GM23338 (cell line): ENCODE measurements at regions not wholly inside any gene's neighbourhood (a gene's known extent, or its start where the extent isn't known, plus 50 kb on each side); places are given as distances from the start of the nearest gene placed in this dataset.

Experiments used
- ATAC-seq: fragments of 200-7000 bp; cut with Tn5 transposase; 3 replicates; pipeline ENCODE4 v1.9.1; 2020
- DNase-seq: peaks from one replicate; pipeline ENCODE4 v3.0.0-alpha.2; 2015; ENCODE audit warnings: low spot score
- H2AFZ ChIP-seq: fragments of 200-600 bp; sonication (generic); 2 replicates; pipeline ENCODE4 v1.8.0; 2016; ENCODE audit warnings: antibody characterized with exemption, mild to moderate bottlenecking, moderate library complexity
- H3F3A ChIP-seq: fragments of 200-600 bp; sonication (generic); replicated peaks from 2 replicates; pipeline ENCODE4 v1.8.0; 2017; ENCODE audit warnings: antibody characterized with exemption, mixed run types, low read depth
- H3K27ac ChIP-seq: fragments of 200-600 bp; sonication (generic); 2 replicates; pipeline ENCODE4 v1.6.1; 2016; ENCODE audit warnings: low read depth
- H3K27me3 ChIP-seq: fragments of 200-600 bp; sonication (generic); 2 replicates; pipeline ENCODE4 v1.8.0; 2016; ENCODE audit warnings: mild to moderate bottlenecking, mixed run types, moderate library complexity; ENCODE audit not compliant: insufficient read depth
- H3K36me3 ChIP-seq: fragments of 200-600 bp; sonication (generic); 2 replicates; pipeline ENCODE4 v1.8.0; 2016; ENCODE audit warnings: mild to moderate bottlenecking; ENCODE audit not compliant: insufficient read depth
- H3K4me1 ChIP-seq: fragments of 200-600 bp; sonication (generic); 2 replicates; pipeline ENCODE4 v1.8.0; 2016; ENCODE audit warnings: mild to moderate bottlenecking, moderate library complexity; ENCODE audit not compliant: insufficient read depth
- H3K4me2 ChIP-seq: fragments of 200-600 bp; sonication (generic); 2 replicates; pipeline ENCODE4 v1.7.1; 2017; ENCODE audit warnings: mixed run types
- H3K4me3 ChIP-seq: fragments of 200-600 bp; sonication (generic); 2 replicates; pipeline ENCODE4 v1.6.1; 2016; ENCODE audit warnings: mixed run types
- H3K79me2 ChIP-seq: fragments of 200-600 bp; sonication (generic); replicated peaks from 2 replicates; pipeline ENCODE4 v1.8.0; 2017; ENCODE audit warnings: mild to moderate bottlenecking; ENCODE audit not compliant: insufficient read depth
- H3K9me2 ChIP-seq: fragments of 200-600 bp; sonication (generic); 2 replicates; pipeline ENCODE4 v1.8.0; 2017; ENCODE audit not compliant: insufficient read depth
- H4K20me1 ChIP-seq: fragments of 200-600 bp; sonication (generic); replicated peaks from 2 replicates; pipeline ENCODE4 v1.8.0; 2017; ENCODE audit warnings: mild to moderate bottlenecking; ENCODE audit not compliant: insufficient read depth
- H3K27ac Mint-ChIP-seq: 2 replicates; pipeline ENCODE4 v1.8.0; 2020; ENCODE audit warnings: inconsistent platforms, mild to moderate bottlenecking, moderate library complexity, mixed read lengths
- H3K27me3 Mint-ChIP-seq: 3 replicates; pipeline ENCODE4 v1.8.0; 2022; ENCODE audit warnings: low read depth, mild to moderate bottlenecking, moderate library complexity, mixed read lengths, inconsistent platforms; ENCODE audit not compliant: insufficient read depth, poor library complexity
- H3K36me3 Mint-ChIP-seq: 3 replicates; pipeline ENCODE4 v1.8.0; 2021; ENCODE audit warnings: low read depth, mild to moderate bottlenecking, inconsistent platforms, moderate library complexity, mixed read lengths
- H3K4me1 Mint-ChIP-seq: 3 replicates; pipeline ENCODE4 v1.8.0; 2020; ENCODE audit warnings: mild to moderate bottlenecking, inconsistent platforms, mixed read lengths
- H3K4me3 Mint-ChIP-seq: 3 replicates; pipeline ENCODE4 v1.8.0; 2021; ENCODE audit warnings: moderate library complexity, mild to moderate bottlenecking, inconsistent platforms, mixed read lengths
- H3K9me3 Mint-ChIP-seq: 3 replicates; pipeline ENCODE4 v1.8.0; 2020; ENCODE audit warnings: moderate library complexity, mild to moderate bottlenecking, inconsistent platforms, mixed read lengths
- CREB1 ChIP-seq: fragments of 250-450 bp; sonication (Bioruptor Pico); IDR thresholded peaks from 2 replicates; pipeline ENCODE4 v1.5.0; 2020; ENCODE audit warnings: low read depth, mild to moderate bottlenecking, moderate library complexity
- ETS1 ChIP-seq: IDR thresholded peaks from 2 replicates; pipeline ENCODE4 v1.6.1; 2016; ENCODE audit warnings: antibody characterized with exemption
- EZH2 ChIP-seq: fragments of 200-600 bp; sonication (generic); IDR thresholded peaks from one replicate; pipeline ENCODE4 v1.8.0; 2017; ENCODE audit warnings: antibody characterized with exemption, mild to moderate bottlenecking, low read depth; ENCODE audit not compliant: unreplicated experiment
- EZH2phosphoT487 ChIP-seq: fragments of 200-600 bp; sonication (generic); IDR thresholded peaks from one replicate; pipeline ENCODE4 v1.8.1; 2018; ENCODE audit warnings: antibody characterized with exemption; ENCODE audit not compliant: unreplicated experiment
- JUNB ChIP-seq: IDR thresholded peaks from one replicate; pipeline ENCODE4 v1.6.1; 2016; ENCODE audit warnings: antibody characterized with exemption; ENCODE audit not compliant: unreplicated experiment
- NANOG ChIP-seq: IDR thresholded peaks from 2 replicates; pipeline ENCODE4 v1.6.1; 2016; ENCODE audit warnings: antibody characterized with exemption, borderline replicate concordance
- POLR2AphosphoS5 ChIP-seq: IDR thresholded peaks from 2 replicates; pipeline ENCODE4 v1.6.1; 2016; ENCODE audit warnings: antibody characterized with exemption, low read depth
- STAT1 ChIP-seq: IDR thresholded peaks from one replicate; pipeline ENCODE4 v1.6.1; 2016; ENCODE audit warnings: antibody characterized with exemption; ENCODE audit not compliant: unreplicated experiment
- ZNF114 ChIP-seq: fragments of 250-450 bp; sonication (Bioruptor Pico); IDR thresholded peaks from 2 replicates; pipeline ENCODE4 v1.5.0; 2020; ENCODE audit warnings: mild to moderate bottlenecking, moderate library complexity
- ZNF331 ChIP-seq: fragments of 250-450 bp; sonication (Bioruptor Pico); IDR thresholded peaks from 2 replicates; pipeline ENCODE4 v1.5.0; 2020; ENCODE audit warnings: low read depth, mild to moderate bottlenecking, moderate library complexity
- TF ChIP-seq, protein P1 (sequence below): fragments of 250-450 bp; sonication (Bioruptor Pico); IDR thresholded peaks from 2 replicates; pipeline ENCODE4 v1.5.0; 2020; ENCODE audit warnings: mild to moderate bottlenecking, moderate library complexity
- TF ChIP-seq, protein P2 (sequence below): IDR thresholded peaks from one replicate; pipeline ENCODE4 v1.6.1; 2018; ENCODE audit warnings: antibody characterized with exemption; ENCODE audit not compliant: unreplicated experiment
- TF ChIP-seq, protein P3 (sequence below), 2 experiments: fragments of 200-600 bp in 1 of 2; sonication (generic) in 1 of 2; conservative IDR thresholded peaks; 2 replicates each; pipeline versions ENCODE4 v1.5.1 to v1.6.1; 2016 to 2017; ENCODE audit warnings: antibody characterized with exemption in 2 of 2, low read depth in 2 of 2, mild to moderate bottlenecking in 2 of 2, moderate library complexity in 1 of 2

- ATAC-seq (no peak), DNase-seq (no peak)
- Histone ChIP-seq H3K4me1 (peaks cover 24% of the 10 kb centered on the region), H3K4me2 (no peak overlapping the region), H2AFZ (no peak overlapping the region), H3K36me3 (no peaks in the 10 kb centered on the region), H3F3A (no peaks in the 10 kb centered on the region), H3K27me3 (no peaks in the 10 kb centered on the region), H3K79me2 (no peaks in the 10 kb centered on the region), H3K4me3 (no peak overlapping the region), H3K9me2 (no peaks in the 10 kb centered on the region), H4K20me1 (no peaks in the 10 kb centered on the region), H3K27ac (no peak overlapping the region)
- Mint-ChIP-seq H3K9me3 (no peaks in the 10 kb centered on the region), H3K36me3 (no peaks in the 10 kb centered on the region), H3K4me3 (no peak overlapping the region), H3K4me1 (peaks cover 22% of the 10 kb centered on the region), H3K27ac (no peak overlapping the region), H3K27me3 (peaks cover 2% of the 10 kb centered on the region)
- TF ChIP-seq EZH2phosphoT487 (no peak), ZNF114 (CRISPR knock-in tag) (no peak), JUNB (no peak), STAT1 (no peak), CREB1 (CRISPR knock-in tag) (no peak), NANOG (no peak), EZH2 (no peak), ETS1 (no peak), ZNF331 (CRISPR knock-in tag) (no peak), POLR2AphosphoS5 (no peak)
- TF ChIP-seq, protein P1, sequence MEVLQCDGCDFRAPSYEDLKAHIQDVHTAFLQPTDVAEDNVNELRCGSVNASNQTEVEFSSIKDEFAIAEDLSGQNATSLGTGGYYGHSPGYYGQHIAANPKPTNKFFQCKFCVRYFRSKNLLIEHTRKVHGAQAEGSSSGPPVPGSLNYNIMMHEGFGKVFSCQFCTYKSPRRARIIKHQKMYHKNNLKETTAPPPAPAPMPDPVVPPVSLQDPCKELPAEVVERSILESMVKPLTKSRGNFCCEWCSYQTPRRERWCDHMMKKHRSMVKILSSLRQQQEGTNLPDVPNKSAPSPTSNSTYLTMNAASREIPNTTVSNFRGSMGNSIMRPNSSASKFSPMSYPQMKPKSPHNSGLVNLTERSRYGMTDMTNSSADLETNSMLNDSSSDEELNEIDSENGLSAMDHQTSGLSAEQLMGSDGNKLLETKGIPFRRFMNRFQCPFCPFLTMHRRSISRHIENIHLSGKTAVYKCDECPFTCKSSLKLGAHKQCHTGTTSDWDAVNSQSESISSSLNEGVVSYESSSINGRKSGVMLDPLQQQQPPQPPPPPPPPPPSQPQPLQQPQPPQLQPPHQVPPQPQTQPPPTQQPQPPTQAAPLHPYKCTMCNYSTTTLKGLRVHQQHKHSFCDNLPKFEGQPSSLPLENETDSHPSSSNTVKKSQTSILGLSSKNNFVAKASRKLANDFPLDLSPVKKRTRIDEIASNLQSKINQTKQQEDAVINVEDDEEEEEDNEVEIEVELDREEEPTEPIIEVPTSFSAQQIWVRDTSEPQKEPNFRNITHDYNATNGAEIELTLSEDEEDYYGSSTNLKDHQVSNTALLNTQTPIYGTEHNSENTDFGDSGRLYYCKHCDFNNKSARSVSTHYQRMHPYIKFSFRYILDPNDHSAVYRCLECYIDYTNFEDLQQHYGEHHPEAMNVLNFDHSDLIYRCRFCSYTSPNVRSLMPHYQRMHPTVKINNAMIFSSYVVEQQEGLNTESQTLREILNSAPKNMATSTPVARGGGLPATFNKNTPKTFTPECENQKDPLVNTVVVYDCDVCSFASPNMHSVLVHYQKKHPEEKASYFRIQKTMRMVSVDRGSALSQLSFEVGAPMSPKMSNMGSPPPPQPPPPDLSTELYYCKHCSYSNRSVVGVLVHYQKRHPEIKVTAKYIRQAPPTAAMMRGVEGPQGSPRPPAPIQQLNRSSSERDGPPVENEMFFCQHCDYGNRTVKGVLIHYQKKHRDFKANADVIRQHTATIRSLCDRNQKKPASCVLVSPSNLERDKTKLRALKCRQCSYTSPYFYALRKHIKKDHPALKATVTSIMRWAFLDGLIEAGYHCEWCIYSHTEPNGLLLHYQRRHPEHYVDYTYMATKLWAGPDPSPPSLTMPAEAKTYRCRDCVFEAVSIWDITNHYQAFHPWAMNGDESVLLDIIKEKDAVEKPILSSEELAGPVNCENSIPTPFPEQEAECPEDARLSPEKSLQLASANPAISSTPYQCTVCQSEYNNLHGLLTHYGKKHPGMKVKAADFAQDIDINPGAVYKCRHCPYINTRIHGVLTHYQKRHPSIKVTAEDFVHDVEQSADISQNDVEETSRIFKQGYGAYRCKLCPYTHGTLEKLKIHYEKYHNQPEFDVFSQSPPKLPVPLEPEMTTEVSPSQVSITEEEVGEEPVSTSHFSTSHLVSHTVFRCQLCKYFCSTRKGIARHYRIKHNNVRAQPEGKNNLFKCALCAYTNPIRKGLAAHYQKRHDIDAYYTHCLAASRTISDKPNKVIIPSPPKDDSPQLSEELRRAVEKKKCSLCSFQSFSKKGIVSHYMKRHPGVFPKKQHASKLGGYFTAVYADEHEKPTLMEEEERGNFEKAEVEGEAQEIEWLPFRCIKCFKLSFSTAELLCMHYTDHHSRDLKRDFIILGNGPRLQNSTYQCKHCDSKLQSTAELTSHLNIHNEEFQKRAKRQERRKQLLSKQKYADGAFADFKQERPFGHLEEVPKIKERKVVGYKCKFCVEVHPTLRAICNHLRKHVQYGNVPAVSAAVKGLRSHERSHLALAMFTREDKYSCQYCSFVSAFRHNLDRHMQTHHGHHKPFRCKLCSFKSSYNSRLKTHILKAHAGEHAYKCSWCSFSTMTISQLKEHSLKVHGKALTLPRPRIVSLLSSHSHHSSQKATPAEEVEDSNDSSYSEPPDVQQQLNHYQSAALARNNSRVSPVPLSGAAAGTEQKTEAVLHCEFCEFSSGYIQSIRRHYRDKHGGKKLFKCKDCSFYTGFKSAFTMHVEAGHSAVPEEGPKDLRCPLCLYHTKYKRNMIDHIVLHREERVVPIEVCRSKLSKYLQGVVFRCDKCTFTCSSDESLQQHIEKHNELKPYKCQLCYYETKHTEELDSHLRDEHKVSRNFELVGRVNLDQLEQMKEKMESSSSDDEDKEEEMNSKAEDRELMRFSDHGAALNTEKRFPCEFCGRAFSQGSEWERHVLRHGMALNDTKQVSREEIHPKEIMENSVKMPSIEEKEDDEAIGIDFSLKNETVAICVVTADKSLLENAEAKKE (CRISPR knock-in tag) = no peak
- TF ChIP-seq, protein P2, sequence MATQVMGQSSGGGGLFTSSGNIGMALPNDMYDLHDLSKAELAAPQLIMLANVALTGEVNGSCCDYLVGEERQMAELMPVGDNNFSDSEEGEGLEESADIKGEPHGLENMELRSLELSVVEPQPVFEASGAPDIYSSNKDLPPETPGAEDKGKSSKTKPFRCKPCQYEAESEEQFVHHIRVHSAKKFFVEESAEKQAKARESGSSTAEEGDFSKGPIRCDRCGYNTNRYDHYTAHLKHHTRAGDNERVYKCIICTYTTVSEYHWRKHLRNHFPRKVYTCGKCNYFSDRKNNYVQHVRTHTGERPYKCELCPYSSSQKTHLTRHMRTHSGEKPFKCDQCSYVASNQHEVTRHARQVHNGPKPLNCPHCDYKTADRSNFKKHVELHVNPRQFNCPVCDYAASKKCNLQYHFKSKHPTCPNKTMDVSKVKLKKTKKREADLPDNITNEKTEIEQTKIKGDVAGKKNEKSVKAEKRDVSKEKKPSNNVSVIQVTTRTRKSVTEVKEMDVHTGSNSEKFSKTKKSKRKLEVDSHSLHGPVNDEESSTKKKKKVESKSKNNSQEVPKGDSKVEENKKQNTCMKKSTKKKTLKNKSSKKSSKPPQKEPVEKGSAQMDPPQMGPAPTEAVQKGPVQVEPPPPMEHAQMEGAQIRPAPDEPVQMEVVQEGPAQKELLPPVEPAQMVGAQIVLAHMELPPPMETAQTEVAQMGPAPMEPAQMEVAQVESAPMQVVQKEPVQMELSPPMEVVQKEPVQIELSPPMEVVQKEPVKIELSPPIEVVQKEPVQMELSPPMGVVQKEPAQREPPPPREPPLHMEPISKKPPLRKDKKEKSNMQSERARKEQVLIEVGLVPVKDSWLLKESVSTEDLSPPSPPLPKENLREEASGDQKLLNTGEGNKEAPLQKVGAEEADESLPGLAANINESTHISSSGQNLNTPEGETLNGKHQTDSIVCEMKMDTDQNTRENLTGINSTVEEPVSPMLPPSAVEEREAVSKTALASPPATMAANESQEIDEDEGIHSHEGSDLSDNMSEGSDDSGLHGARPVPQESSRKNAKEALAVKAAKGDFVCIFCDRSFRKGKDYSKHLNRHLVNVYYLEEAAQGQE = no peak
- TF ChIP-seq, protein P3, sequence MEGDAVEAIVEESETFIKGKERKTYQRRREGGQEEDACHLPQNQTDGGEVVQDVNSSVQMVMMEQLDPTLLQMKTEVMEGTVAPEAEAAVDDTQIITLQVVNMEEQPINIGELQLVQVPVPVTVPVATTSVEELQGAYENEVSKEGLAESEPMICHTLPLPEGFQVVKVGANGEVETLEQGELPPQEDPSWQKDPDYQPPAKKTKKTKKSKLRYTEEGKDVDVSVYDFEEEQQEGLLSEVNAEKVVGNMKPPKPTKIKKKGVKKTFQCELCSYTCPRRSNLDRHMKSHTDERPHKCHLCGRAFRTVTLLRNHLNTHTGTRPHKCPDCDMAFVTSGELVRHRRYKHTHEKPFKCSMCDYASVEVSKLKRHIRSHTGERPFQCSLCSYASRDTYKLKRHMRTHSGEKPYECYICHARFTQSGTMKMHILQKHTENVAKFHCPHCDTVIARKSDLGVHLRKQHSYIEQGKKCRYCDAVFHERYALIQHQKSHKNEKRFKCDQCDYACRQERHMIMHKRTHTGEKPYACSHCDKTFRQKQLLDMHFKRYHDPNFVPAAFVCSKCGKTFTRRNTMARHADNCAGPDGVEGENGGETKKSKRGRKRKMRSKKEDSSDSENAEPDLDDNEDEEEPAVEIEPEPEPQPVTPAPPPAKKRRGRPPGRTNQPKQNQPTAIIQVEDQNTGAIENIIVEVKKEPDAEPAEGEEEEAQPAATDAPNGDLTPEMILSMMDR (conservative IDR thresholded peaks at IDR 0.05; ENCODE audit: low read depth in 2 of 2) = no peak
These were observed 674.8 kb downstream of the SUCLG1 start for GRCh38 chr2:83784315-83784714.
